ENCODE measurements at regions not wholly inside any gene's neighbourhood (a gene's known extent, or its start where the extent isn't known, plus 50 kb on each side); places are given as distances from the start of the nearest gene placed in this dataset.

GRCh38 chr3:67094774-67095173, 96.7 kb downstream of the KBTBD8 start:
- H3K27me3 Mint-ChIP-seq (ENCODE audit: low read depth): no peaks in the 10 kb centered on the region
- H3K4me3 Mint-ChIP-seq: no peak overlapping the region
- H3K9me3 Mint-ChIP-seq: no peaks in the 10 kb centered on the region
- H3K36me3 Mint-ChIP-seq: no peaks in the 10 kb centered on the region
- DNase-seq (ENCODE audit: low spot score) (no peak), ATAC-seq (no peak; the same call in 1 of the 2 replicates)
- ChIA-PET POLR2A (no interaction called here), CTCF (interaction anchor here (0.6 to 2.3 kb wide), 5 partner anchors 15 to 156 kb away, joined by 3 to 9 read pairs (median 4); no protein-coding TSS in a partner anchor)
- no peak for TF ChIP-seq MYBL2 (CRISPR knock-in tag; IDR thresholded peaks at IDR 0.05)
- no peak for TF ChIP-seq NR3C1 (CRISPR knock-in tag; conservative IDR thresholded peaks at IDR 0.05; ENCODE audit: low read depth)
- no peak for TF ChIP-seq FOXP1 (CRISPR knock-in tag; IDR thresholded peaks at IDR 0.05; ENCODE audit: borderline replicate concordance)
- TF ChIP-seq ZSCAN18 (CRISPR knock-in tag; IDR thresholded peaks at IDR 0.05): no peak
- TF ChIP-seq MXD4 (CRISPR knock-in tag; IDR thresholded peaks at IDR 0.05; ENCODE audit: borderline replicate concordance): no peak
- no peak for TF ChIP-seq ATF6 (CRISPR knock-in tag; IDR thresholded peaks at IDR 0.05)
- TF ChIP-seq MLX (CRISPR knock-in tag; IDR thresholded peaks at IDR 0.05): no peak
- TF ChIP-seq PRRX2 (CRISPR knock-in tag; IDR thresholded peaks at IDR 0.05): no peak
- no peak for TF ChIP-seq E2F4 (CRISPR knock-in tag; IDR thresholded peaks at IDR 0.05; ENCODE audit: borderline replicate concordance, low read depth)
- TF ChIP-seq NFE2L1 (CRISPR knock-in tag; IDR thresholded peaks at IDR 0.05): no peak
- no peak for TF ChIP-seq RELA (CRISPR knock-in tag; IDR thresholded peaks at IDR 0.05; ENCODE audit: borderline replicate concordance)
- no peak for TF ChIP-seq STAT6 (CRISPR knock-in tag; conservative IDR thresholded peaks at IDR 0.05; ENCODE audit: low read depth)
- no peak for TF ChIP-seq ZNF396 (CRISPR knock-in tag; IDR thresholded peaks at IDR 0.05; ENCODE audit: borderline replicate concordance)
- TF ChIP-seq ETV6 (CRISPR knock-in tag; IDR thresholded peaks at IDR 0.05): no peak
- H3K4me1 Mint-ChIP-seq: peaks cover 18% of the 10 kb centered on the region
- no peak overlapping the region for H3K27ac Mint-ChIP-seq

GRCh38 chr3:67104388-67104787, 106.3 kb downstream of the KBTBD8 start:
- H3K27me3 Mint-ChIP-seq (ENCODE audit: low read depth): no peaks in the 10 kb centered on the region
- H3K4me3 Mint-ChIP-seq: no peak overlapping the region
- H3K4me1 Mint-ChIP-seq: peaks cover 16% of the 10 kb centered on the region
- H3K27ac Mint-ChIP-seq: no peak overlapping the region
- DNase-seq (ENCODE audit: low spot score) (no peak), ATAC-seq (no peak)
- ChIA-PET CTCF (interaction anchor here (1.3 to 1.5 kb wide), 2 partner anchors 10 to 132 kb away, joined by 3 read pairs; no protein-coding TSS in a partner anchor), POLR2A (no interaction called here)
- H3K9me3 Mint-ChIP-seq: peaks cover 29% of the 10 kb centered on the region
- H3K36me3 Mint-ChIP-seq: peaks cover 14% of the 10 kb centered on the region
- no peak for TF ChIP-seq PRRX2 (CRISPR knock-in tag; IDR thresholded peaks at IDR 0.05)
- no peak for TF ChIP-seq STAT6 (CRISPR knock-in tag; conservative IDR thresholded peaks at IDR 0.05; ENCODE audit: low read depth)
- no peak for TF ChIP-seq NR1H2 (CRISPR knock-in tag; IDR thresholded peaks at IDR 0.05)
- TF ChIP-seq NFYB (CRISPR knock-in tag; conservative IDR thresholded peaks at IDR 0.05; ENCODE audit: low read depth): no peak
- TF ChIP-seq ERG (CRISPR knock-in tag; IDR thresholded peaks at IDR 0.05): no peak
- TF ChIP-seq ZNF121 (CRISPR knock-in tag; IDR thresholded peaks at IDR 0.05): no peak
- TF ChIP-seq JUN (CRISPR knock-in tag; IDR thresholded peaks at IDR 0.05): no peak

Data from WTC11 (cell line).